RWPE2 (cell line): ENCODE measurements at regions not wholly inside any gene's neighbourhood (a gene's known extent, or its start where the extent isn't known, plus 50 kb on each side); places are given as distances from the start of the nearest gene placed in this dataset.

Source experiments
- ATAC-seq: fragments of 200-7000 bp; cut with Tn5 transposase; 3 replicates; pipeline ENCODE4 v1.9.1; 2021; ENCODE audit warnings: low read depth
- DNase-seq: peaks from one replicate; pipeline ENCODE4 v3.0.0-alpha.2; 2020; ENCODE audit warnings: low spot score
- H3K27ac ChIP-seq: fragments of 450-650 bp; 2 replicates; pipeline ENCODE4 v1.5.1; 2017; ENCODE audit warnings: mild to moderate bottlenecking; ENCODE audit not compliant: poor library complexity, severe bottlenecking
- H3K27me3 ChIP-seq: fragments of 250-450 bp; sonication (Bioruptor Pico); 2 replicates; pipeline ENCODE4 v1.5.1; 2021; ENCODE audit warnings: mild to moderate bottlenecking, moderate library complexity; ENCODE audit not compliant: insufficient read depth, poor library complexity, severe bottlenecking
- H3K36me3 ChIP-seq: fragments of 250-450 bp; sonication (Bioruptor Pico); 2 replicates; pipeline ENCODE4 v1.5.1; 2020; ENCODE audit warnings: low read depth, mild to moderate bottlenecking, moderate library complexity
- H3K4me1 ChIP-seq: fragments of 250-450 bp; sonication (Bioruptor Pico); 2 replicates; pipeline ENCODE4 v1.5.1; 2021; ENCODE audit warnings: mild to moderate bottlenecking, moderate library complexity; ENCODE audit not compliant: insufficient read depth, poor library complexity, severe bottlenecking
- H3K4me3 ChIP-seq: fragments of 250-450 bp; sonication (Bioruptor Pico); 2 replicates; pipeline ENCODE4 v1.5.1; 2021; ENCODE audit warnings: mild to moderate bottlenecking, moderate library complexity; ENCODE audit not compliant: severe bottlenecking
- H3K9me3 ChIP-seq: fragments of 250-450 bp; sonication (Bioruptor Pico); 2 replicates; pipeline ENCODE4 v1.5.1; 2021; ENCODE audit warnings: mild to moderate bottlenecking, moderate library complexity; ENCODE audit not compliant: severe bottlenecking
- CTCF ChIP-seq: fragments of 450-650 bp; IDR thresholded peaks from one replicate; pipeline ENCODE4 v1.5.1; 2017; ENCODE audit warnings: mild to moderate bottlenecking, moderate library complexity; ENCODE audit not compliant: poor library complexity, severe bottlenecking

GRCh38 chr6:3526962-3527650 is 70.3 kb upstream of the SLC22A23 start:
- ATAC-seq = peak; percentile 89
- no peak for TF ChIP-seq CTCF

GRCh38 chr6:3525915-3526314 is 69.1 kb upstream of the SLC22A23 start:
- ATAC-seq = peak; percentile 14; the same call in 1 of the 3 replicates
- no peaks in the 10 kb centered on the region for H3K9me3 ChIP-seq
- H3K27ac ChIP-seq = peak overlapping the region; percentile 76
- no peak for DNase-seq
- H3K27me3 ChIP-seq = no peaks in the 10 kb centered on the region
- H3K4me3 ChIP-seq = no peak overlapping the region
- no peaks in the 10 kb centered on the region for H3K36me3 ChIP-seq
- H3K4me1 ChIP-seq = peaks cover 39% of the 10 kb centered on the region
- TF ChIP-seq CTCF = peak; percentile 16

More at GRCh38 chr6:3526962-3527650, 70.3 kb upstream of the SLC22A23 start:
- H3K9me3 ChIP-seq = no peaks in the 10 kb centered on the region
- no peak overlapping the region for H3K4me3 ChIP-seq
- peaks cover 39% of the 10 kb centered on the region for H3K4me1 ChIP-seq
- H3K27me3 ChIP-seq = no peaks in the 10 kb centered on the region
- peak overlapping the region; percentile 76 for H3K27ac ChIP-seq
- DNase-seq = peak; percentile 84
- H3K36me3 ChIP-seq = no peaks in the 10 kb centered on the region

GRCh38 chr6:3524456-3524855 is 67.6 kb upstream of the SLC22A23 start:
- no peaks in the 10 kb centered on the region for H3K36me3 ChIP-seq
- no peak for TF ChIP-seq CTCF
- peaks cover 39% of the 10 kb centered on the region for H3K4me1 ChIP-seq
- no peak for ATAC-seq
- H3K4me3 ChIP-seq = no peak overlapping the region
- no peaks in the 10 kb centered on the region for H3K27me3 ChIP-seq
- no peaks in the 10 kb centered on the region for H3K9me3 ChIP-seq
- no peak overlapping the region for H3K27ac ChIP-seq
- no peak for DNase-seq

- H3K4me1 ChIP-seq = peaks cover 43% of the 10 kb centered on the region
- no peak for ATAC-seq
- H3K36me3 ChIP-seq = no peaks in the 10 kb centered on the region
- no peak for TF ChIP-seq CTCF
- DNase-seq = no peak
- no peak overlapping the region for H3K27ac ChIP-seq
- no peak overlapping the region for H3K4me3 ChIP-seq
- H3K9me3 ChIP-seq = no peaks in the 10 kb centered on the region
- H3K27me3 ChIP-seq = no peaks in the 10 kb centered on the region
Measured at GRCh38 chr6:3523966-3524365, 67.1 kb upstream of the SLC22A23 start.

GRCh38 chr6:3523271-3523670 is 66.4 kb upstream of the SLC22A23 start:
- no peaks in the 10 kb centered on the region for H3K27me3 ChIP-seq
- no peak for ATAC-seq
- peaks cover 49% of the 10 kb centered on the region for H3K4me1 ChIP-seq
- TF ChIP-seq CTCF = no peak
- H3K9me3 ChIP-seq = no peaks in the 10 kb centered on the region
- DNase-seq = no peak
- peak overlapping the region; percentile 7 for H3K27ac ChIP-seq
- H3K4me3 ChIP-seq = no peak overlapping the region
- no peaks in the 10 kb centered on the region for H3K36me3 ChIP-seq
